ENCODE measurements at regions not wholly inside any gene's neighbourhood (a gene's known extent, or its start where the extent isn't known, plus 50 kb on each side); places are given as distances from the start of the nearest gene placed in this dataset.

DNA sequence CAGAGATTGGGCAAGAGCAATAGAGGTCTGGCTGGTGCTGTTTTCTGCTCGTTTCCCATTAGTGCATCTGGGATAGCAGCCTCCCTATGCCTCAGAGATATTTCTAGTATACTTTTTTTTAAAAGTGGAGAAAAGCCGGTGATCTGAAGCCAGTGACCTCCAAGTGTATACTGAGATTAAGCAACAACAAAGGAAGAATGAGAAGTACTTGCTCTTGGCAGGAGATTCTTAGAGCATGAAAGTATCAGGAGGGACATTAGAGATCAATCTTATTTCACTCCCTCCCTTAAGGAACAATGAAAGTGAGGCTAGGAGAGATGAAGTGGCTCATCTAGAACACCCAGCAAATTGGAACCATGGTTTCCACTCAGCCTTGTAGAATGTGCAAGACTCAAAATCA is 423.3 kb downstream of the SOX2 start:
- TF ChIP-seq, protein P1, sequence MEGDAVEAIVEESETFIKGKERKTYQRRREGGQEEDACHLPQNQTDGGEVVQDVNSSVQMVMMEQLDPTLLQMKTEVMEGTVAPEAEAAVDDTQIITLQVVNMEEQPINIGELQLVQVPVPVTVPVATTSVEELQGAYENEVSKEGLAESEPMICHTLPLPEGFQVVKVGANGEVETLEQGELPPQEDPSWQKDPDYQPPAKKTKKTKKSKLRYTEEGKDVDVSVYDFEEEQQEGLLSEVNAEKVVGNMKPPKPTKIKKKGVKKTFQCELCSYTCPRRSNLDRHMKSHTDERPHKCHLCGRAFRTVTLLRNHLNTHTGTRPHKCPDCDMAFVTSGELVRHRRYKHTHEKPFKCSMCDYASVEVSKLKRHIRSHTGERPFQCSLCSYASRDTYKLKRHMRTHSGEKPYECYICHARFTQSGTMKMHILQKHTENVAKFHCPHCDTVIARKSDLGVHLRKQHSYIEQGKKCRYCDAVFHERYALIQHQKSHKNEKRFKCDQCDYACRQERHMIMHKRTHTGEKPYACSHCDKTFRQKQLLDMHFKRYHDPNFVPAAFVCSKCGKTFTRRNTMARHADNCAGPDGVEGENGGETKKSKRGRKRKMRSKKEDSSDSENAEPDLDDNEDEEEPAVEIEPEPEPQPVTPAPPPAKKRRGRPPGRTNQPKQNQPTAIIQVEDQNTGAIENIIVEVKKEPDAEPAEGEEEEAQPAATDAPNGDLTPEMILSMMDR (conservative IDR thresholded peaks at IDR 0.05), result no peak
- no peak for TF ChIP-seq EZH2 (IDR thresholded peaks at IDR 0.05; ENCODE audit: low read depth)

All from PC-9 (cell line).